ENCODE measurements at regions not wholly inside any gene's neighbourhood (a gene's known extent, or its start where the extent isn't known, plus 50 kb on each side); places are given as distances from the start of the nearest gene placed in this dataset.

DNA sequence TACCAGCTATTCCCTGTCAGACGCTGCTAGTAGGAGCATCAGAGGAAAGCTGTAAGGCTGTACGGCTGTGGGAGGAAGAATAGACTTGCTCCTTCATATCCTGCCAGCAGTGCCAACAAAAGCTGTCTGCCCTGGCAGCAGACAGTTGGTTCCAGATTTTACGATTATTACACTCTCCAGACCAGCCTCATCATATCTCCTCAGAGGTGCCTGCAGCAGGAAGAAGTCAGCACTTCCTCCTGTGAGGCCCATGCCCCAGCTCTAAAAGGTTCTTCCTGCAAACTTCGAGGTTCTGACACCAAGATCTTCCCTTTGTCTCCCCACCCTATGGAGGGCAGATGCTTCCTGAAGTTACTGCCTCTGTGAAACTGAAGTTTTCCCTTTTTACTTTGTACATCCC lies 537.7 kb upstream of the PKDCC start:
- no peak for TF ChIP-seq POLR2A (IDR thresholded peaks at IDR 0.05; ENCODE audit: low read depth, low read length)
- TF ChIP-seq POLR2AphosphoS5 (IDR thresholded peaks at IDR 0.05; ENCODE audit: low read depth, low read length) = no peak
- TF ChIP-seq TAF1 (IDR thresholded peaks at IDR 0.05; ENCODE audit: low read depth, low read length) = no peak
- TF ChIP-seq PAX5 (IDR thresholded peaks at IDR 0.05; ENCODE audit: insufficient read depth, low read length, severe bottlenecking) = no peak
- TF ChIP-seq SPI1 (IDR thresholded peaks at IDR 0.05; ENCODE audit: low read depth, low read length) = no peak
